Osteoblast (primary cell): ENCODE measurements at regions not wholly inside any gene's neighbourhood (a gene's known extent, or its start where the extent isn't known, plus 50 kb on each side); places are given as distances from the start of the nearest gene placed in this dataset.

Experiments
- DNase-seq: peaks from one replicate; pipeline ENCODE4 v3.0.0; 2011; ENCODE audit warnings: low spot score, mixed read lengths; ENCODE audit not compliant: insufficient read length; ENCODE audit errors: missing footprints
- H2AFZ ChIP-seq: 2 replicates; pipeline ENCODE4 v1.6.0; 2011; ENCODE audit warnings: mild to moderate bottlenecking, low read length
- H3K27ac ChIP-seq: 2 replicates; pipeline ENCODE4 v1.5.1; 2011; ENCODE audit warnings: mild to moderate bottlenecking, low read depth, low read length, moderate library complexity
- H3K27me3 ChIP-seq: 2 replicates; pipeline ENCODE4 v1.6.0; 2012; ENCODE audit warnings: mild to moderate bottlenecking, control low read depth, inconsistent platforms, low read length, moderate library complexity; ENCODE audit not compliant: insufficient read depth
- H3K36me3 ChIP-seq: 2 replicates; pipeline ENCODE4 v1.5.1; 2011; ENCODE audit warnings: mild to moderate bottlenecking, low read length, control low read depth, moderate library complexity; ENCODE audit not compliant: insufficient read depth
- H3K4me1 ChIP-seq: 2 replicates; pipeline ENCODE4 v1.5.1; 2011; ENCODE audit warnings: mild to moderate bottlenecking, low read length, control low read depth, moderate library complexity; ENCODE audit not compliant: insufficient read depth
- H3K4me2 ChIP-seq: 2 replicates; pipeline ENCODE4 v1.6.0; 2011; ENCODE audit warnings: mild to moderate bottlenecking, low read length; ENCODE audit not compliant: insufficient read depth
- H3K4me3 ChIP-seq: fragments of 200-600 bp; sonication (generic); 3 replicates; pipeline ENCODE4 v1.5.1; 2012; ENCODE audit warnings: mild to moderate bottlenecking, low read length, inconsistent platforms; ENCODE audit not compliant: insufficient read depth
- H3K79me2 ChIP-seq: 2 replicates; pipeline ENCODE4 v1.6.0; 2012; ENCODE audit warnings: mild to moderate bottlenecking, low read length, control low read depth, inconsistent platforms; ENCODE audit not compliant: insufficient read depth
- H3K9me3 ChIP-seq: 2 replicates; pipeline ENCODE4 v1.5.1; 2011; ENCODE audit warnings: low read depth, low read length, control low read depth
- H4K20me1 ChIP-seq: 2 replicates; pipeline ENCODE4 v1.6.0; 2012; ENCODE audit warnings: mild to moderate bottlenecking, low read length, control low read depth; ENCODE audit not compliant: insufficient read depth
- TF ChIP-seq, protein P1 (sequence below): IDR thresholded peaks from 2 replicates; pipeline ENCODE4 v1.5.1; 2011; ENCODE audit warnings: mild to moderate bottlenecking, low read depth, low read length, moderate library complexity; ENCODE audit errors: extremely low read depth

DNA sequence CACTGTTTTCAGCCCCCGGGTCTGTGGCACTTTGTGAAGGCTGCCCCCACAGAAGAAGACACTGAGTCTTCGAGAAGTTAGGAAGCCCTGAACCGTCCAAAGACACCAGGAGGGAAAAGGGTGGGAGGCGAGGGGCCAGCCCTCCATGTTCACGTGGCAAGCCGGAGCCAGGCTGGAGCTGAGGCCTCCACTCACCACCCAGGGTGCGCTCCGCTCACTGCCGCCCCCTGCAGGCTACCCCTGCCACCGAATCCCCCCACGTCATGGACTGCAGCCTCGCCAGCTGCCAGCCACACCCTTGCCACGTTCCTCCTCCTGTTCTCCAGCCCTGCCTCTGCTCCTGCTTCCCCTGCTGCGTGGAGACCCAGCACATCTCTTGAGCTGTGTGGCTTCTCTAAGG, 59.0 kb upstream of the EN2 start:
- DNase-seq: peak; percentile 81
- Histone ChIP-seq H3K27ac (no peak overlapping the region), H3K27me3 (peaks cover 3% of the 10 kb centered on the region), H3K4me2 (no peak overlapping the region), H3K36me3 (no peaks in the 10 kb centered on the region), H3K9me3 (no peaks in the 10 kb centered on the region), H4K20me1 (no peaks in the 10 kb centered on the region), H3K4me3 (no peak overlapping the region), H3K79me2 (no peaks in the 10 kb centered on the region), H3K4me1 (no peaks in the 10 kb centered on the region), H2AFZ (no peak overlapping the region)
- TF ChIP-seq, protein P1, sequence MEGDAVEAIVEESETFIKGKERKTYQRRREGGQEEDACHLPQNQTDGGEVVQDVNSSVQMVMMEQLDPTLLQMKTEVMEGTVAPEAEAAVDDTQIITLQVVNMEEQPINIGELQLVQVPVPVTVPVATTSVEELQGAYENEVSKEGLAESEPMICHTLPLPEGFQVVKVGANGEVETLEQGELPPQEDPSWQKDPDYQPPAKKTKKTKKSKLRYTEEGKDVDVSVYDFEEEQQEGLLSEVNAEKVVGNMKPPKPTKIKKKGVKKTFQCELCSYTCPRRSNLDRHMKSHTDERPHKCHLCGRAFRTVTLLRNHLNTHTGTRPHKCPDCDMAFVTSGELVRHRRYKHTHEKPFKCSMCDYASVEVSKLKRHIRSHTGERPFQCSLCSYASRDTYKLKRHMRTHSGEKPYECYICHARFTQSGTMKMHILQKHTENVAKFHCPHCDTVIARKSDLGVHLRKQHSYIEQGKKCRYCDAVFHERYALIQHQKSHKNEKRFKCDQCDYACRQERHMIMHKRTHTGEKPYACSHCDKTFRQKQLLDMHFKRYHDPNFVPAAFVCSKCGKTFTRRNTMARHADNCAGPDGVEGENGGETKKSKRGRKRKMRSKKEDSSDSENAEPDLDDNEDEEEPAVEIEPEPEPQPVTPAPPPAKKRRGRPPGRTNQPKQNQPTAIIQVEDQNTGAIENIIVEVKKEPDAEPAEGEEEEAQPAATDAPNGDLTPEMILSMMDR: no peak

DNA sequence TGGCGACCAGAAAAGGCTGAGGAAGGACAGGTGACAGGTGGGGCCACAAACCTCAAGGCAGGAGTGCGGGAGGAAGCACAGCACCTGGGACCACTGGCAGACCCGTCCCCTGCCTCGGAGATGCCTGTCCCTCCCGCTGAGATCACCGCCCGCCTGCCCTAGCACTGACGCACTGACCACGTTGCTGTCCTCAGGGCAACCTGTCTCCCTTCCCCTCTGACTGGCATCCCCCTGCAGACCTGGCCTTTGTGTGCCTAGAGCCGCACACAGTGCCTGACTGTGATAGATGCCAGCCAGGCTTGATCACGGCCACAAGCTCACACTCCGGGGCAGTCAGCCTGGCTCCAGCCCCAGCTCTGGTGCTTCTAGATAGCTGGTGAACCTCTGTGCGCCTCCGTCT, 58.4 kb upstream of the EN2 start:
- Histone ChIP-seq H2AFZ (no peak overlapping the region), H3K36me3 (no peaks in the 10 kb centered on the region), H3K9me3 (no peaks in the 10 kb centered on the region), H3K4me1 (no peaks in the 10 kb centered on the region), H4K20me1 (no peaks in the 10 kb centered on the region), H3K79me2 (no peaks in the 10 kb centered on the region), H3K27me3 (peaks cover 3% of the 10 kb centered on the region), H3K27ac (no peak overlapping the region), H3K4me2 (no peak overlapping the region), H3K4me3 (no peak overlapping the region)
- no peak for DNase-seq
- TF ChIP-seq, protein P1: no peak

DNA sequence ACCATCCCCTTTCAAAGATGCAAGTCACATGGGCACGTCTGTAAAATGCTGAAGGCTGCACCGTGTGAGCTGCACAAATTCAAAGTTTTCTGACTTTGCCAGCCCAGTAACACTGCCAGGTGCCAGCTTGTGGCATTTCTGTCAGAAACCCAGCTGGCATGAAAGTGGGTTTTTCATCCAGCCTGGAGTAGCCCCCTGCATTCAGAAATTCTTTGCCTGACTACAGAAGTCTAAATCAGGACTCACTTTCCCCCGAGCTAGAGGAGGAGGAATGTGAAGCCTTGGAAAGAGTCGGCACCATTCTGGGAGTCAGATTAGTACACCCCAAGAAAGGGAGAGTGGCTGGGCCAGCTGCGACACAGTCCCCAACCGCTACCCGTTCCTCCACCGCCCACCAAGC, 56.7 kb upstream of the EN2 start:
- H3K36me3 ChIP-seq: no peaks in the 10 kb centered on the region
- no peak overlapping the region for H3K4me2 ChIP-seq
- H3K4me1 ChIP-seq: no peaks in the 10 kb centered on the region
- no peak overlapping the region for H3K27ac ChIP-seq
- H2AFZ ChIP-seq: no peak overlapping the region
- peak; percentile 79 for DNase-seq
- H4K20me1 ChIP-seq: no peaks in the 10 kb centered on the region
- H3K79me2 ChIP-seq: no peaks in the 10 kb centered on the region
- no peak overlapping the region for H3K4me3 ChIP-seq
- H3K27me3 ChIP-seq: peaks cover 3% of the 10 kb centered on the region
- H3K9me3 ChIP-seq: no peaks in the 10 kb centered on the region
- TF ChIP-seq, protein P1: no peak

DNA sequence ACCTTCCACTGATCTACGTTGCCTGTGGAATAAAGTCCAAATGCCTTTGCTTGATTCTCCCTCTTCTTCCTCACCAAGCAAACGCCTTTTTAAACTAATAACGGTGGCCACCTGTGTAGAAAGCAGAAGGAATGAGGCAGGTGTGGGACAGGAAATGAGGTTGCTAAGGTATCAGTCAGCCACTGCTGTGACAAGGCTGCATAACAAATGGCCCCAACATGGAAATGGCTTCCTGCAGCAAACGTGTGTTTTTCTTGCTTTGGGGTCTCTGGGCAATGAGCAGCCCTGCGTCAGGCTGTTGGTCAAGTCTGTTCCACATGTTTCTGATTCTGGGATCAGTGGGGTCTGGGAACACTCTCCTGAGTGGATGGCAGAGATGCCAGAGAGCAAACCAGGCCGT, 56.0 kb upstream of the EN2 start:
- H3K27me3 ChIP-seq: peaks cover 3% of the 10 kb centered on the region

More for the DNA sequence above, 56.0 kb upstream of the EN2 start:
- TF ChIP-seq, protein P1: no peak
- Histone ChIP-seq H2AFZ (no peak overlapping the region), H4K20me1 (no peaks in the 10 kb centered on the region), H3K4me3 (no peak overlapping the region), H3K27ac (no peak overlapping the region), H3K79me2 (no peaks in the 10 kb centered on the region), H3K4me1 (no peaks in the 10 kb centered on the region), H3K36me3 (no peaks in the 10 kb centered on the region), H3K9me3 (no peaks in the 10 kb centered on the region), H3K4me2 (no peak overlapping the region)
- DNase-seq: peak; percentile 76
